ENCODE measurements at regions not wholly inside any gene's neighbourhood (a gene's known extent, or its start where the extent isn't known, plus 50 kb on each side); places are given as distances from the start of the nearest gene placed in this dataset.

GRCh38 chr4:187181054-187181453 lies 457.4 kb upstream of the FAT1 start:
- TF ChIP-seq CTCF (IDR thresholded peaks at IDR 0.05; ENCODE audit: insufficient read depth, low read length, poor library complexity, severe bottlenecking) = no peak
- TF ChIP-seq EZH2phosphoT487 (conservative IDR thresholded peaks at IDR 0.05; ENCODE audit: low read length) = no peak

Data from SU-DHL-6 (cell line).